ENCODE measurements at regions not wholly inside any gene's neighbourhood (a gene's known extent, or its start where the extent isn't known, plus 50 kb on each side); places are given as distances from the start of the nearest gene placed in this dataset.

DNA sequence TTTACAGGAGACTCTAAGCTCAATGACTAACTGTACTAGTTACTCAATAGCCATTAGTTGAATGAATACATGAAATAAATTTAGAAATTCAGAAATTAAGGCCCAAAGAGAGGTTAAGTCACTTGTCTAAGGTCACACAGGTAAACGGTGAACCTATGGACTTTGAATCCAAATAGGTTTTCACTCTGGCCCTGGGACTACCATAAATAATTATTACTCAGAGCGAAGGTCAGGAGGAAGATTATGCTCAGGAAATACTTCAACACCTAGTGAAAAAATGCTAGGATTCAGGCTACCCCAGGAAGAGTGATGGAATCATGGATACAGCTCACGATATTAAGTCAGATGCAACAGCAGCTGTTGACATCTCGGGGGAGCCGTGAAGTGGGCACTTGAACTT, 417.4 kb downstream of the GABRG2 start:
- DNase-seq (ENCODE audit: low read depth, low spot score) (no peak), ATAC-seq (no peak)
- no TSS peak for BruUV-seq (replicated peaks)
- H3K36me3 ChIP-seq (ENCODE audit: control insufficient read depth, insufficient read depth, low read length): no peaks in the 10 kb centered on the region
- no peak overlapping the region for H3K4me3 ChIP-seq (ENCODE audit: low read depth in 2 of 2, low read length in 2 of 2)
- intact Hi-C loops (cut with micrococcal nuclease; ENCODE audit: unreplicated experiment) (no loop called here), in situ Hi-C loops (cut with HindIII; ENCODE audit: low pct_unique_long_range_greater_than_20kb, low sequenced_read_pairs) (no loop called here)
- no peaks in the 10 kb centered on the region for H3K4me1 ChIP-seq (ENCODE audit: control insufficient read depth, insufficient read depth, low read length)
- TF ChIP-seq POLR2AphosphoS5 (IDR thresholded peaks at IDR 0.05; ENCODE audit: low read depth, low read length): no peak
- no peak for TF ChIP-seq SIN3A (IDR thresholded peaks at IDR 0.05; ENCODE audit: borderline replicate concordance, insufficient read depth, low read depth, low read length)
- TF ChIP-seq, protein P1, sequence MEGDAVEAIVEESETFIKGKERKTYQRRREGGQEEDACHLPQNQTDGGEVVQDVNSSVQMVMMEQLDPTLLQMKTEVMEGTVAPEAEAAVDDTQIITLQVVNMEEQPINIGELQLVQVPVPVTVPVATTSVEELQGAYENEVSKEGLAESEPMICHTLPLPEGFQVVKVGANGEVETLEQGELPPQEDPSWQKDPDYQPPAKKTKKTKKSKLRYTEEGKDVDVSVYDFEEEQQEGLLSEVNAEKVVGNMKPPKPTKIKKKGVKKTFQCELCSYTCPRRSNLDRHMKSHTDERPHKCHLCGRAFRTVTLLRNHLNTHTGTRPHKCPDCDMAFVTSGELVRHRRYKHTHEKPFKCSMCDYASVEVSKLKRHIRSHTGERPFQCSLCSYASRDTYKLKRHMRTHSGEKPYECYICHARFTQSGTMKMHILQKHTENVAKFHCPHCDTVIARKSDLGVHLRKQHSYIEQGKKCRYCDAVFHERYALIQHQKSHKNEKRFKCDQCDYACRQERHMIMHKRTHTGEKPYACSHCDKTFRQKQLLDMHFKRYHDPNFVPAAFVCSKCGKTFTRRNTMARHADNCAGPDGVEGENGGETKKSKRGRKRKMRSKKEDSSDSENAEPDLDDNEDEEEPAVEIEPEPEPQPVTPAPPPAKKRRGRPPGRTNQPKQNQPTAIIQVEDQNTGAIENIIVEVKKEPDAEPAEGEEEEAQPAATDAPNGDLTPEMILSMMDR (IDR thresholded peaks at IDR 0.05): no peak
- TF ChIP-seq TCF7L2 (IDR thresholded peaks at IDR 0.05; ENCODE audit: low read depth, low read length): no peak
- TF ChIP-seq, protein P2, sequence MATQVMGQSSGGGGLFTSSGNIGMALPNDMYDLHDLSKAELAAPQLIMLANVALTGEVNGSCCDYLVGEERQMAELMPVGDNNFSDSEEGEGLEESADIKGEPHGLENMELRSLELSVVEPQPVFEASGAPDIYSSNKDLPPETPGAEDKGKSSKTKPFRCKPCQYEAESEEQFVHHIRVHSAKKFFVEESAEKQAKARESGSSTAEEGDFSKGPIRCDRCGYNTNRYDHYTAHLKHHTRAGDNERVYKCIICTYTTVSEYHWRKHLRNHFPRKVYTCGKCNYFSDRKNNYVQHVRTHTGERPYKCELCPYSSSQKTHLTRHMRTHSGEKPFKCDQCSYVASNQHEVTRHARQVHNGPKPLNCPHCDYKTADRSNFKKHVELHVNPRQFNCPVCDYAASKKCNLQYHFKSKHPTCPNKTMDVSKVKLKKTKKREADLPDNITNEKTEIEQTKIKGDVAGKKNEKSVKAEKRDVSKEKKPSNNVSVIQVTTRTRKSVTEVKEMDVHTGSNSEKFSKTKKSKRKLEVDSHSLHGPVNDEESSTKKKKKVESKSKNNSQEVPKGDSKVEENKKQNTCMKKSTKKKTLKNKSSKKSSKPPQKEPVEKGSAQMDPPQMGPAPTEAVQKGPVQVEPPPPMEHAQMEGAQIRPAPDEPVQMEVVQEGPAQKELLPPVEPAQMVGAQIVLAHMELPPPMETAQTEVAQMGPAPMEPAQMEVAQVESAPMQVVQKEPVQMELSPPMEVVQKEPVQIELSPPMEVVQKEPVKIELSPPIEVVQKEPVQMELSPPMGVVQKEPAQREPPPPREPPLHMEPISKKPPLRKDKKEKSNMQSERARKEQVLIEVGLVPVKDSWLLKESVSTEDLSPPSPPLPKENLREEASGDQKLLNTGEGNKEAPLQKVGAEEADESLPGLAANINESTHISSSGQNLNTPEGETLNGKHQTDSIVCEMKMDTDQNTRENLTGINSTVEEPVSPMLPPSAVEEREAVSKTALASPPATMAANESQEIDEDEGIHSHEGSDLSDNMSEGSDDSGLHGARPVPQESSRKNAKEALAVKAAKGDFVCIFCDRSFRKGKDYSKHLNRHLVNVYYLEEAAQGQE (IDR thresholded peaks at IDR 0.05; ENCODE audit: insufficient read depth in 1 of 2, low read depth in 2 of 2, low read length in 1 of 2): no peak
- H3K27ac ChIP-seq (ENCODE audit: low read length): no peak overlapping the region
- CTCF ChIA-PET: no interaction called here
- no peaks in the 10 kb centered on the region for H3K9me3 ChIP-seq (ENCODE audit: control insufficient read depth, insufficient read depth, low read depth, low read length)
- no peaks in the 10 kb centered on the region for H3K27me3 ChIP-seq (ENCODE audit: control insufficient read depth, insufficient read depth, low read length)
- POLR2A ChIA-PET: no interaction called here

- CTCF ChIA-PET: no interaction called here
- no TSS peak for BruUV-seq (replicated peaks)
- ATAC-seq (no peak), DNase-seq (ENCODE audit: low read depth, low spot score) (no peak)
- Histone ChIP-seq H3K27ac (ENCODE audit: low read length) (no peak overlapping the region), H3K9me3 (ENCODE audit: control insufficient read depth, insufficient read depth, low read depth, low read length) (no peaks in the 10 kb centered on the region), H3K4me3 (ENCODE audit: low read depth in 2 of 2, low read length in 2 of 2) (no peak overlapping the region), H3K27me3 (ENCODE audit: control insufficient read depth, insufficient read depth, low read length) (no peaks in the 10 kb centered on the region), H3K36me3 (ENCODE audit: control insufficient read depth, insufficient read depth, low read length) (no peaks in the 10 kb centered on the region), H3K4me1 (ENCODE audit: control insufficient read depth, insufficient read depth, low read length) (no peaks in the 10 kb centered on the region)
- POLR2A ChIA-PET: no interaction called here
- in situ Hi-C loops (cut with HindIII; ENCODE audit: low pct_unique_long_range_greater_than_20kb, low sequenced_read_pairs): no loop called here
- intact Hi-C loops (cut with micrococcal nuclease; ENCODE audit: unreplicated experiment): no loop called here
- TF ChIP-seq, protein P2 (IDR thresholded peaks at IDR 0.05; ENCODE audit: insufficient read depth in 1 of 2, low read depth in 2 of 2, low read length in 1 of 2): no peak
- no peak for TF ChIP-seq TCF7L2 (IDR thresholded peaks at IDR 0.05; ENCODE audit: low read depth, low read length)
- TF ChIP-seq SIN3A (IDR thresholded peaks at IDR 0.05; ENCODE audit: borderline replicate concordance, insufficient read depth, low read depth, low read length): no peak
- TF ChIP-seq, protein P1 (IDR thresholded peaks at IDR 0.05): no peak
- no peak for TF ChIP-seq POLR2AphosphoS5 (IDR thresholded peaks at IDR 0.05; ENCODE audit: low read depth, low read length)
Observed at GRCh38 chr5:162485666-162486292, 418.2 kb downstream of the GABRG2 start.

Data from Panc1 (cell line).